Esophagus squamous epithelium (tissue), 4 donors: ENCODE measurements at regions not wholly inside any gene's neighbourhood (a gene's known extent, or its start where the extent isn't known, plus 50 kb on each side); places are given as distances from the start of the nearest gene placed in this dataset.

Source experiments
- CTCF ChIP-seq, 6 experiments: fragments of 450-650 bp in 4 of 6; fragments of 200-600 bp in 2 of 6; sonication (generic) in 2 of 6; IDR thresholded peaks; one replicate each; pipeline ENCODE4 v1.5.1; 2016 to 2019; ENCODE audit warnings: antibody characterized with exemption in 6 of 6, mild to moderate bottlenecking in 4 of 6, moderate library complexity in 4 of 6
- POLR2A ChIP-seq, 4 donors: fragments of 450-650 bp; IDR thresholded peaks; one replicate each; pipeline ENCODE4 v1.6.1; 2017; ENCODE audit warnings: antibody characterized with exemption in 4 of 4, mild to moderate bottlenecking in 4 of 4, moderate library complexity in 3 of 4

GRCh38 chr9:89677702-89678395 is 73.0 kb downstream of the GADD45G start:
- no peak for TF ChIP-seq CTCF (IDR thresholded peaks at IDR 0.05)
- TF ChIP-seq POLR2A (IDR thresholded peaks at IDR 0.05): no peak
